Renal pelvis (tissue), 1 donor: ENCODE measurements at regions not wholly inside any gene's neighbourhood (a gene's known extent, or its start where the extent isn't known, plus 50 kb on each side); places are given as distances from the start of the nearest gene placed in this dataset.

Experiments used
- DNase-seq: peaks from one replicate; pipeline ENCODE4 v3.0.0-alpha.2; 2013

GRCh38 chr3:71885006-71885405 is 100.1 kb upstream of the PROK2 start:
- peak; percentile 10 for DNase-seq

- no peak for DNase-seq
Observed at GRCh38 chr3:71881732-71882131, 96.8 kb upstream of the PROK2 start.

DNA sequence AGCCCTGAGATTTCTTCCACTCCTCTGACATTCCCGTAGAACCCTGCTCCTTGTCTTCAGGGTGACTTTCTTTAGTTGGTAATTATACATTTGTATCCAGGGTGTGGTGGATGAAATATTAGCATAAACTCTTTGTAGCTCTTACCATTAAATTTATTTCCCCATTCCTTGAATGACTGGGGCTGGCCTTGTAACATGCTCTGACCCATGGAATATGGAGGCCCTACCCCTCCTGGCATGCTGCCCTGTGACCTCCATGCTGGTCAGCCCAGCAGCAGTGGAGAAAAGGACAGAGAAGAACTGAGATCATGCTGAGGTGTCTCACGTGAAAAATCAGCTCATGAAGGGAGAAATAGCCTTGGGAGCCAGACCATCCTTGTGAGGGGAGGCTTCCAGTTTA is 96.1 kb upstream of the PROK2 start:
- DNase-seq: no peak

DNA sequence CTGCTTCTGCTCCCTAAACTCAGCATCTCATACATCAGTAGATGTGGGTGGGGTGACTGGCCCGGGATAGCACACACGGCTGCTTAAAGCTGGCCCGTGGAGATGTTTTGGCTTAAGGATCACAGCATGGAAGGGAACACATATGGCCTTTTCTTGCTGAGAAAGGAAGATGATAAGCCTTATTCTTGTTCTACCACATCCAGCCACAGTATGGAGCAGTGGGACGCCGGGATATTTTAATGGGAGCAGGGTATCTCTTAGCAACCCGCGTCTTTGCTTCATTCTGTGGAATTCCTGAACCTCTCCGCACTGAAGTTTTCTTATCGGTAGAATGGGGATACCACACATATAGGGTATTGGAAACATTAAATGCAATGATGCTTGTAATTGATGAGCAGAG is 94.1 kb upstream of the PROK2 start:
- no peak for DNase-seq

- DNase-seq: no peak
Observed at GRCh38 chr3:71876135-71877105, 91.5 kb upstream of the PROK2 start.

DNA sequence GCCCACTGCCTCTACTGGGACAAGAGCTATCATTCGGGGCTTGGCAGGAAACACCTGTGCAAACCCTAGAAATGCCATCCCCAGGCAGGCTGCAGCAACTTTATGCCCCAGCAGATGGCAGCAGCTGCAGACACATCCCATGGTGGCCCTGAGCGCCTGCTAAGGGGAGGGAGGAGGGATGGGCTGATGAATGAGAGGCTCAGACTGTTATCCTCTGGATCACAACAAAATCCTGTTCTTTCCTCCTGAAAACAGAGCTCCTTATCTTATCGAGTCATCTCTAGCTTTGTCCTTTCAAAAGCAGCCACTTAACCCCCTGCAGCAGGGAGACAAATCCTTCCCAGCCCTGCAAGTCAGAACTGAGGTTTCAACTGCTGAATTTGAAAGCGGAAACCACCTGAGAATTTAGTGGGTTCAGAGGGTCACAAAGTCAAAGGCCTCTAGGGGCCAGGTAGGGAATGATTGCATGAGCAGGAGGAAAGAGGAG is 90.6 kb upstream of the PROK2 start:
- DNase-seq: peak; percentile 66

DNA sequence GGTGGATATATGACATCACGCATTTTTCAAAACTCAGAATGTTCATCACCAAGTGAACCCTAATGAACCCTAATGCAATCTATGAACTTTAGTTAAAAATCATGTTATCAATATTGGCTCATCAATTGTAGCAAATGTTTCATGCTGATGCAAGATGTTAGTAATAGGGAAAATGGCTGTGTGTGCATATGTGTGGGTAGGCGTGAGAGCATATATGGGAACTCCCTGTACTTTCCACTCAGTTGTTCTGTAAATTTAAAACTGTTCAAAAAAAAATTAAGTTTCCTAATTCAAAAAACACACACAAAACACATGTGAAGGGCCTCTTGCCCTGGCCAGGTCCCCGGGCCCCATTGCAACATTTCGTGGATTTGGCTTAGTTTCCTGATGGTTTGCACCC is 89.7 kb upstream of the PROK2 start:
- DNase-seq: no peak

DNA sequence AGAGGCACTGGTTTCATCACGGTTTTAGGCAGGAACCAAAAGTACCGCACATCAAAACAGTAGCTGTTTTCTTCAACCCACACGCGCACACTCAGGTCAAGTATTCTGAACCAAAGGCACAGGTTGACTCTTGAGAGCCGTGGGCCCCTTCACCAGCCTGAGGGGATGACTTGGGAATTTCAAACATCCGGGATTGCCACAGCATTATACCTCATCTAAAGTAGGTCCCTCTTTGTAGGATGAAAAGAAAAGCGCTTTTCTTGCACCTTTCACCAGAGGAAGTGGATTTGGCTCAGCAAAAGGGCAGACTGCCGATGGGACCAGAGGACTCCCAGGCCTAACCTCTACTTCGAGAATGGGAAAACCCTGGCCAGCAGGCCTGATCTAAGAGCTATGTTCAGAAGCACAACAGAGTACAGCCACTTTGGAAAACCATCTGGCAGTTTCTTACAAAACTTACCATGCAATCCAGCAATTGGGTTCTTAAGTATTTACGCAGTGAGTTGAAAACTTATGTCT is 88.2 kb upstream of the PROK2 start:
- DNase-seq: no peak

- peak; percentile 7 for DNase-seq
Observed at GRCh38 chr3:71872256-71872655, 87.3 kb upstream of the PROK2 start.

GRCh38 chr3:71870966-71871512 is 86.1 kb upstream of the PROK2 start:
- no peak for DNase-seq

GRCh38 chr3:71868876-71869275 is 83.9 kb upstream of the PROK2 start:
- no peak for DNase-seq

DNA sequence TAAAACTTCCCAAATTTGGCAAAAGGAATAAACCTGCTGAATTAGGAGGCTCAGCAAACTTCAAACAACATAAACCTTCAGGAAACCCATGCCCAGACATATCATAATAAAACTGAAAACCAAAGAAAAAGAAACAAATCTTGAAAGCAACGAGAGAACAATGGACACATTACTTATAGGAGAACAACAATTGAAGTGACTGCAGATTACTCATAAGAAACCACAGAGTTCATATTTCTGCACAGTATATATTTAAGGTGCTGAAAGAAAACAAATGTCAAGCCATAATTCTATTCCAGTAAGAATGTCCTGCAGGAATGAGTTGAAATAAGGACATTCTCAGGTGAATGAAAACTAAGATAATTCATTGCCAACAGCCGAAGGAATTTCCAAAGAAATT is 80.8 kb upstream of the PROK2 start:
- DNase-seq: no peak

- no peak for DNase-seq
Observed at GRCh38 chr3:71863563-71864190, 78.7 kb upstream of the PROK2 start.

- DNase-seq: no peak
Observed at GRCh38 chr3:71862371-71863140, 77.6 kb upstream of the PROK2 start.

GRCh38 chr3:71859123-71859519 is 74.2 kb upstream of the PROK2 start:
- DNase-seq: no peak

DNA sequence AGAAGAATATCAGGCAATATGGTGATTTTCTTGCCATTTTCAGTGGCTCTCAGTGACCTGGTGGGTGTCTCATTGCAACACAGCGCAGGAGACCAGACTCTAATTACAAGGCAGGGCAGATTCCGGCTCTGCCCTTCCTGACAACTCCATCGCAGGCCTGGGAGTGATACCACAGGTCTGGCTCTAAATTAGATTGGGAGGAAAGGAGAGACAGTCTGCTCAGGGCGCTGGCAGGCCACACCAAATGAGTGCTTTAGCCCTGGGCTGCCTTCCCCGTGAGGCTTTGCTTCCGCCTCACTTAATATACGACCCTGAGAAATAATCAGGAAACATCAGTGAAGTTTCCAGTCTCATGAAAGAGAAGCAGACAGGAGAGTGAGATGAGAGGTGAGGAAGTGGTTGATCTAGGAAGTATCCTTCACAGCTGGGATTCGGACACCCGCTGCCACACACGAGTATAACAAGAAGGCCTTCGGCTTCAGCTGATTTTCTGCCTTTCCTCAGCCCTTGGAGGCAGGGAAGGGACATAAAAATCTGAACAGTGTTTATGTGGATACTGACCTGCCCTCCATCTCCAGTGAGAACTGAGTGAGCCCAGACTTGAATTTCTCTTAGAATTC is 73.7 kb upstream of the PROK2 start:
- DNase-seq: peak; percentile 26

DNA sequence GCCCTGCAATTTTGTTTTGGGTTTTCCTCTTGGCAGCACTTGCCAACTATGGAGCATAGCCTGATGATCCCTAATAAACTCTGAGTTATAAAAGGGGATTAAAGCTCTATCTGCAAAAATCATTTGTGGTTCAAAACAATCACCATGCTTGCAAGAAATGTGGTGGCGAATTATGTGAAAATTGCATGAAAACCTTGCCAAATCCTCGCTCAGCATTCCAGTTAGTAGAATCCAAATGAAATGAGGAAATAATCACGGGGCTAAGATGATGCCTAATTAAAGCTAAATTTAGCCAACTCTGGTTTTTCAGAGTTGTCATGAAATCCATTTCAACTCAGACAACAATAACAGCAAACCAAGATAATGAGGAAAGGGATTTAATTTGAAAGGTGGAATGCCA is 73.0 kb upstream of the PROK2 start:
- DNase-seq: no peak

DNA sequence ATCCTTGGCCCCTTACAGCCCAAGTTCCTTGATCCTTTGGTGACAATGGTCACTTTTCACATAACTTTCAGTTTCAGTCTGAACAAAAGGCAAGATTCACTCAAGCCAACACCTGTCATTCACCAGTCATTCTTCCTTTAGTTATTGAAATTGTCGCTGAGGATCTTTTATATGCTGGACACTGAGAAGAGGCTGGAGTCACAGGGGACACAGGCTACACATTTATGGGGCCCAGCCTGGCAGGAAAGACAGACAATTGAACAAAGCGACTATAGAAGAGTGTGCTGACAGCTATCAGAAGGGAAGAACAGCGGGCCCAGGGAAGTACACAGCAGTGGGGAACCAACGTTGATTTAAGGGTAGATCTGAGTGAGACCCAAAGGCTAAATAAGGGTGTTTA is 69.8 kb upstream of the PROK2 start:
- no peak for DNase-seq

GRCh38 chr3:71854096-71854495 is 69.1 kb upstream of the PROK2 start:
- DNase-seq: no peak

- DNase-seq: no peak
Observed at GRCh38 chr3:71851878-71852277, 66.9 kb upstream of the PROK2 start.

- no peak for DNase-seq
Observed at GRCh38 chr3:71850654-71851053, 65.7 kb upstream of the PROK2 start.
